ENCODE measurements at regions not wholly inside any gene's neighbourhood (a gene's known extent, or its start where the extent isn't known, plus 50 kb on each side); places are given as distances from the start of the nearest gene placed in this dataset.
A peak's percentile ranks its signal among the peaks of the same experiment; 100 is the strongest.

DNA sequence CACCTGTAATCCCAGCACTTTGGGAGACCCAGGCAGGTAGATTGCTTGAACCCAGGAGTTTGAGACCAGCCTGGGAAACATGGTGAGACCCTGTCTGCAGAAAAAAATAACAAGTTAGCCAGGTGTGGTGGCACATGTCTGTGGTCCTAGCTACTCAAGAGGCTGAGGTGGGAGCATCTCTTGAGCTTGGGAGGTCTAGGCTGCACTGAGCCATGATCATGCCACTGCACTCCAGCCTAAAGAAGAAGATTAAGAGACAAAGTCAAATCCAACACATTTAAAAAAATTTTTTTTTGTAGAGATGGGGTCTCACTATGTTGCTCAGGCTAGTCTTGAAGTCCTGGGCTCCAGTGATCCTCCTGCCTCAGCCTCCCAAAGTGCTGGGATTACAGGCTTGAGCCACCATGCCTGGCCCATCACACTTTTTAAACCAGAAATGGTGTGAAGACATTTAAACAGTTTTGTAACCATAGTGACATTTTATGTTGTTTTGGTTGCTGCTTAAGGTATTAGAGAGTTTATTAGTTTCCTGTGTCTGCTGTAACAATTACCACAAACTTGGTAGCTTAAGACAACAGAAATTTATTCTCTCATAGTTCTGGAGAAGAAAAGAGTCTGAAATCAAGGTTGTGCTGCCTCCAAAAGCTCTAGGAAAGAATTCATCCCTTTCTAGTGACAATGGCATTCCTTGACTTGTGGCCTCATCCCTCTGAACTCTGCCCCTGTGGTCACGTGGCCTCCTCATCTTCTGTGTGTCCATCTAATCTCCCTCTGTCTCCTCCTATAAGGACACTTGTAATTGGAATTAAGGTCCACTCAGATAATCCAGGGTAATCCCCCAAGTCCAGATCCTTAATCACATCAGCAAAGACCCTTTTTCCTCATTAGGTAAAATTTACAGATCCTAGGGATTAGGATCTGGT lies 104.6 kb upstream of the TNFAIP3 start:
- H3K4me3 ChIP-seq (ENCODE audit: low read length): no peak overlapping the region
- no peak for DNase-seq (ENCODE audit: low read depth)
- TF ChIP-seq, protein P1, sequence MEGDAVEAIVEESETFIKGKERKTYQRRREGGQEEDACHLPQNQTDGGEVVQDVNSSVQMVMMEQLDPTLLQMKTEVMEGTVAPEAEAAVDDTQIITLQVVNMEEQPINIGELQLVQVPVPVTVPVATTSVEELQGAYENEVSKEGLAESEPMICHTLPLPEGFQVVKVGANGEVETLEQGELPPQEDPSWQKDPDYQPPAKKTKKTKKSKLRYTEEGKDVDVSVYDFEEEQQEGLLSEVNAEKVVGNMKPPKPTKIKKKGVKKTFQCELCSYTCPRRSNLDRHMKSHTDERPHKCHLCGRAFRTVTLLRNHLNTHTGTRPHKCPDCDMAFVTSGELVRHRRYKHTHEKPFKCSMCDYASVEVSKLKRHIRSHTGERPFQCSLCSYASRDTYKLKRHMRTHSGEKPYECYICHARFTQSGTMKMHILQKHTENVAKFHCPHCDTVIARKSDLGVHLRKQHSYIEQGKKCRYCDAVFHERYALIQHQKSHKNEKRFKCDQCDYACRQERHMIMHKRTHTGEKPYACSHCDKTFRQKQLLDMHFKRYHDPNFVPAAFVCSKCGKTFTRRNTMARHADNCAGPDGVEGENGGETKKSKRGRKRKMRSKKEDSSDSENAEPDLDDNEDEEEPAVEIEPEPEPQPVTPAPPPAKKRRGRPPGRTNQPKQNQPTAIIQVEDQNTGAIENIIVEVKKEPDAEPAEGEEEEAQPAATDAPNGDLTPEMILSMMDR (IDR thresholded peaks at IDR 0.05; ENCODE audit: insufficient read depth, low read depth, low read length, missing control alignments): no peak

DNA sequence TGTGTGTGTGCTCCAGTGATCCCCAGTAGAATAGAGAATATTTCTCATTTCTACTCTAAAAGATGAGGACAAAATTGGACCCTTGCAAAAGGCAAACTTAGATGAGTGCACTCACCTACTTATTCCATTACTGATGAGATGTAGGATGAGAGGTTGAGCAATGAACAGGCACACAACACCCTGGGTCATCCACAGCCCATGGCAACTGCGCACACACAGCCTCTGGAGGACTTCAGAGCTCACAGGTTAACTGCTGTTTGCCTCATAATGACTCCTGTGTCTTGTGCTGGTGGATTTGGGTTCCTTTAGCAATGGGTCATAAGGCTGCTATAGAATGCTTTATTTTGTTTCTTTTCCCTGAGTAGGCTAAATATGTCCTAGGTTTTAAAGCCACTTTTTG lies 103.6 kb upstream of the TNFAIP3 start:
- TF ChIP-seq, protein P1 (IDR thresholded peaks at IDR 0.05; ENCODE audit: insufficient read depth, low read depth, low read length, missing control alignments): no peak
- no peak overlapping the region for H3K4me3 ChIP-seq (ENCODE audit: low read length)
- DNase-seq (ENCODE audit: low read depth): peak; percentile 28

DNA sequence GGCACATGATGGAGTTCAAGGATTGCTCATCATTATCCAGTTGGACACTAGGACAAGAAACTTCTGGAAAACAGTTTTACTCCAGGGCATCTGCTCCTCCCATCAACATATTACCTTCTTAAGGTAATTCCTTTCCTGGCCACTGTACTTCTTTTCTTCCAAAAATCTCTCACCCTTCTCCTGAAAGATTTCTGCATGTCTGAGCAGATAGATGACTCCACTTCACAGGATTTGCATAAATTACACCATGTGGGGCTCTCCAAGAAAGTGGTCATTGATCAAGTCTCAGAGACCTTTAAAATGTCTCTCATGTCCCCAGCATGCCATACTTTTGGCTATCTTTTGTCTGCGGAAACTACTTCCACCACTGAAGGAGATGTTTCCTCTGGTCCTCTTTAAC lies 103.2 kb upstream of the TNFAIP3 start:
- DNase-seq (ENCODE audit: low read depth): peak; percentile 71
- TF ChIP-seq, protein P1 (IDR thresholded peaks at IDR 0.05; ENCODE audit: insufficient read depth, low read depth, low read length, missing control alignments): no peak
- no peak overlapping the region for H3K4me3 ChIP-seq (ENCODE audit: low read length)

DNA sequence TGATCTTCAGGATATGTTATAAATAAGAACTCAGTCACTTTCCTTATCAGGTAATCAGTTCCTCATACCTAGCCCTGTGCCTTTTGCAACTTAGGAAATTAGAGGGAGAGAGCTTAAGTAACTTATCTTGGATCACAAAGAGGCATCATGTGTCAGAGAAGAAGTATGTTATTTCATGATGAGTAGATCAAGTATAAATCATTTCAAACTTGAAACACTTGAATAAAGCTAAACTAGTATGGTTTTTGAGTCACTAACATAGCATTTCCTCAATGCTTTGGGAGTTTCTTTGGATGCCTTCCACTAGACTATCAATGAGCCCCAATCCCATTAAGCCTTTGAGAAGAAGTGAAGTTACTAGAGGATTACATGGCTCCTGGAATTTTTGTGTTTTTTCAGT lies 102.6 kb upstream of the TNFAIP3 start:
- TF ChIP-seq, protein P1 (IDR thresholded peaks at IDR 0.05; ENCODE audit: insufficient read depth, low read depth, low read length, missing control alignments): no peak
- no peak overlapping the region for H3K4me3 ChIP-seq (ENCODE audit: low read length)
- DNase-seq (ENCODE audit: low read depth): peak; percentile 93

DNA sequence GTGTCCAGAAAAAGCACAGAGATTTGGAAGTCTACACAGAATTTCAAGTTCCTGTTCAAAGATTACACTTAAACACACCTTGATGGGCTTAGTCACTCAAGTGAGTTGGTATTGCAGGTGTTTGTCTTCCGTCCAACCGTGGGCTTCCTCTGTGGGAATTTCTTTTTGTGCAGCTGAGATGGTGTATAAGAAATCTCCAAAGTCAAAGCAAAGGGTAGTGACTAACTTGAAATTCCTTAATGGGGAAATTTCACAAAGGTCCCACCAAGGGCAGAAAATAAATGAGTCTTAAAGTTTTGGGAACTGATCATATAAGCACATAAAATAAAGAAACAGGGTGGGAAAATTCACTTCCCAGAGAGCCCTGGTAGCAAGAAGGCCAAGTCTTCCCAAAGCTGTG lies 102.0 kb upstream of the TNFAIP3 start:
- DNase-seq (ENCODE audit: low read depth): peak; percentile 78
- no peak overlapping the region for H3K4me3 ChIP-seq (ENCODE audit: low read length)
- TF ChIP-seq, protein P1 (IDR thresholded peaks at IDR 0.05; ENCODE audit: insufficient read depth, low read depth, low read length, missing control alignments): no peak

DNA sequence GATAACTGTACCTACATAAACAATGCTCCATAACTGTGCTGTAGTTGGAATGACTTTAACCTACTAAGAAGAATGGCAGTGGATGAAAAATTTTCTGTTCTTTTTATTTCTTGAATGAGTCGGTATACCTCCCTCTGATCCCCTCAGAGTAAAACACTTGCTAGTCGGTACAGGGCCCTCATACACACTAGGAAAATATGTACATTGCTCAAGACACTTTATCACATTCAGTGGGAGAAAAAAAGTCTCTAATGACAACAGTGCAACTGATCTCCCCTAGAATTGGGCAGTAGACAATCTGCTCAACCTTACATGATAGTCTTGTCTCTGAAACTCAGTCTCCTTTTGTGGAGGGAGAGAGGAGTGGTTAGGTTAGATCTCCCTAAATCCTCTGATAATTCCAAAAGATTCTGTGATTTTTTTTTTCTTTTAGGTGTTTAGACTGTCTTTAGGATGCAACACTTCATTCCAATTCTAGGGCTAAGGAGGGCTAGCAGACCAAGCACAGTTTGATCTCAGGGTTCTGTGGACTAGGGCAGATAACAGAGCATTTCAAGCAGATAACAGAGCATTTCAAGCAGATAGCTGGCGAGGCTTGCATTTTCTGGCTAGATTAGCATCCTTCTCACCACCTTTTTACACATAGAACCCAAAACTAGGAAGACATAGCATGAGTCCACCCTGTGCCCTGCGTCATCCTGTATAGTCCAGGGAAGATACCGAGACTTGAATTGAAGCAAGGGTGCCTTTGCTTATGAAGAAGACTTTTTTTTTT lies 100.3 kb upstream of the TNFAIP3 start:
- no peak overlapping the region for H3K4me3 ChIP-seq (ENCODE audit: low read length)
- TF ChIP-seq, protein P1 (IDR thresholded peaks at IDR 0.05; ENCODE audit: insufficient read depth, low read depth, low read length, missing control alignments): no peak
- no peak for DNase-seq (ENCODE audit: low read depth)

All from epithelial cell of esophagus (primary cell).